NOMO-1 treated with DMSO at 0.1 percent for 48 hours (cell line): ENCODE measurements at regions not wholly inside any gene's neighbourhood (a gene's known extent, or its start where the extent isn't known, plus 50 kb on each side); places are given as distances from the start of the nearest gene placed in this dataset.

ENCODE experiments used
- DNase-seq: peaks from one replicate; lab custom pipeline; 2025; ENCODE audit not compliant: unreplicated experiment; lab: John Stamatoyannopoulos, UW

GRCh38 chr5:74174366-74174765 lies 466.2 kb downstream of the ENC1 start:
- no peak for DNase-seq

DNA sequence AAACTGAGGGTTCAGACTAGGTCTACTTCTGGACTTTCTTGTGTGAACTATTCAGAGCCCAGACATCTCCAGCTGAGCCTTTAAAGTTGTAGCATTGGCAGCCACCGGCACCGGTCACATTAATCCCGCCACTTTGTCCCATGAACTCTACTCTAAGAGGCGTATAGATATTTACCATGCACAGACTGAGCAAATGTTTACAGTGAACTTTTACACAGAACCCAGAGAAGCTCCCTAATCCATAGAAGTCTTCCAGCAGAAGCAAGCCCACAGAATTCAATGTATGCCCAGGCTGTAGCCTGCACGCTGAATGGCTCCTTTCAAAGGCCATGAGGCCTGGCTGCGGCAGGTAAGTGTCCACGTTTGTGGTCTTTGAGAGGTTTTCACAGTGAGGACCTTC lies 466.9 kb downstream of the ENC1 start:
- DNase-seq = no peak

DNA sequence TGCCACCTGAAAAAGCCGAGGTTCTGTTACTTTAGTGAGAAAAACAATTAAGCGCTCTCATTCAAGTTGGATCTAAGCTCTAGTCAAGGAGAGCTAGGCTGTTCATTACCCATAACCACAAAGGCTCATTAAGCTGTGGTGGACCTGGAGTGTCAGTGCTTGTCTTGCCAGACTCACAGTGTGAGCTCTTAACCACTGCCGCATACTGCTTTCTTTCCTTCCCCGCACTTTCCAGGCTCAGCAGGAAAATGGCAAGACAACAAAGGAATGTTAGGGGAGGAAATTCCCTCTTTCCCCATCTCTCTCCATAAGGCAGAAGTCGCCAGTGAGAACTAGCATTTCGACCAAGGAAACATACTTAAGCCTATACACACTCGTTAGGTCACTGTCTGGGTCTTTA lies 467.3 kb downstream of the ENC1 start:
- no peak for DNase-seq

DNA sequence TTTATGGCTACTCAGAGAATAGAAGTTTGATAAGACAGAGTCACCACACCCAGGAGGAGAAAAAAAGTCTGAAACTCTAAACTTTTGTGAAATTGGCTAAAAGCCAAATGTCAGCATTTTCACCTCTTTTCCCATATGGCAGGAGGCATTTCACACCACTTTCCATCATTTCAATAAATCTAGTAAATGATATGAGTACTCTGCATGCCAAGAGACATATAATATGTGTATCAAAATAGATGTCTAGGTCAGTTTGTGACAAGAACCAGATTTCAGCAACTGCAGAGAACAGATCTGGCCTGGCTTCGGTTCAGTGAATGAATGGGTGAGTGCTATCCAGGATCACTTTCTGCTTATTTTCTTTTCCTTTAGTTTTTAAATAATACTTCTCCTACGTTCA lies 470.8 kb downstream of the ENC1 start:
- no peak for DNase-seq

DNA sequence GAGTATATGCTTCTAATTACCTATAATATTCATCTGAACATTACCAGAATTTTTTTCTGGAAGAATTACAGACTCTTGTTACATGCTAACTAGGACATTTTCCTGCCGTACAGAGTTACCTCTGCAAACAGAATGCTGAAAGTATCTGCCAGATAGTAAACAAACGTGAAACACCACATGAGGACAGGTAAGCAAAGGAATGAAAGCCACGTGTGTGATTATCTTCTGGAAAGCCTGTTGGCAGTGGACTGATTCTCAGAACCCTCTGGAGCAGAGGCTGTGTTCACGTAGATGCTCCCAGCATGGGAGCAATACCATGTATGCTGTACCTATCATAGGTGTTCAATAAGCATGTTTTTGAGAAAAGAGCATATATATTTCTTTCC lies 472.6 kb downstream of the ENC1 start:
- no peak for DNase-seq

DNA sequence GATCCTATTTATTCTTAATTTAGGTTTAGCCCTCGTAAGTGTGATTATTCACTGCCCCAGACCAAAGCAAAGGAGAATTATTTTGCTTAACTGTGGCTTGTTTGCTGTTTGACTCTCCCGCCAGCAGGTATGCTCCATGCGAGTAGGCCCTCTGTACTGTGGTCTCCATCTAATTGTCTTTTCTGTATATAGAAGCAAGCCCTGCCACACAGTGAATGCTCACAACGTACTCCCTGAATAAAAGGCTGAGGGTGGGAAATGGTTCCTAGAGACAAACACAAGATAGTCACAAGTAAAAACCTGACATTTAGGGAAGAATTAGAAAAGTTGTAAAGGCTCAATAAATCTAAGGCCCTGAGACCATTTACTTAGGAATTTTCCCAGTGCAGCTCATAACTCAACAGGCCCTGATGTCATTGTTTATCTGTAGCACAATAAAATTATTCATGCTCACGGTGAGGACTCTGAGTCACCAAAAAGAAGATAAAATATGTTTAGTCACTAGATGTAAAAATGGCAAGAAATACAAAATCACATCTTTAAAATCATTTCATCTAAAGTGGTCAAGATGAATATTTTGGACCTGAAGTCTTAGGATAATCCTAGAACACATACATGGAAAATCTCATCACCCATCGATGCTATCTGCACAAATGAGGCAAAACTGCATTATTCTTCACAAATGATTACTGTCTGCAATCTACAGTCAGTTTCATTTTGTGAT lies 473.2 kb downstream of the ENC1 start:
- no peak for DNase-seq

- DNase-seq = no peak
Observed at GRCh38 chr5:74166064-74166463, 474.5 kb downstream of the ENC1 start.

GRCh38 chr5:74164725-74165235 lies 475.7 kb downstream of the ENC1 start:
- DNase-seq = no peak

DNA sequence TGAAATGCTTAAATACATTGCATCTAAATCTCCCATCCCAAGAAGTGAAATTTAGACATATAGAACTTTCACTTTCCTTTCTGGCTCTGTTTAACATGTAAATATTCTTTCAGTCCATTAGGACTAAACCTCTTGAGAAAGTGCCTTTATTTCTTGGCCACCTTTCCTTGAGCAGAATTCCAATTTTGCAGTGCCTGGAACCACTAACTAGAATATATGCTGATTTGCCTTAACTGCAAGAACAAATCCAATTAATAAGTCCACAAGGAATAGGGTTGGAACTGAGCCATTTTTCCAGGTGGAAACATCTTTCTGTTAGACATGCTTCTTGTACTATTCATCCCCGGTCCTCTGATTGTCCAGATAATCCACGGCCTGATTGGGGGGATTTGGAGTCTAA lies 478.0 kb downstream of the ENC1 start:
- no peak for DNase-seq

GRCh38 chr5:74161170-74161569 lies 479.4 kb downstream of the ENC1 start:
- no peak for DNase-seq

DNA sequence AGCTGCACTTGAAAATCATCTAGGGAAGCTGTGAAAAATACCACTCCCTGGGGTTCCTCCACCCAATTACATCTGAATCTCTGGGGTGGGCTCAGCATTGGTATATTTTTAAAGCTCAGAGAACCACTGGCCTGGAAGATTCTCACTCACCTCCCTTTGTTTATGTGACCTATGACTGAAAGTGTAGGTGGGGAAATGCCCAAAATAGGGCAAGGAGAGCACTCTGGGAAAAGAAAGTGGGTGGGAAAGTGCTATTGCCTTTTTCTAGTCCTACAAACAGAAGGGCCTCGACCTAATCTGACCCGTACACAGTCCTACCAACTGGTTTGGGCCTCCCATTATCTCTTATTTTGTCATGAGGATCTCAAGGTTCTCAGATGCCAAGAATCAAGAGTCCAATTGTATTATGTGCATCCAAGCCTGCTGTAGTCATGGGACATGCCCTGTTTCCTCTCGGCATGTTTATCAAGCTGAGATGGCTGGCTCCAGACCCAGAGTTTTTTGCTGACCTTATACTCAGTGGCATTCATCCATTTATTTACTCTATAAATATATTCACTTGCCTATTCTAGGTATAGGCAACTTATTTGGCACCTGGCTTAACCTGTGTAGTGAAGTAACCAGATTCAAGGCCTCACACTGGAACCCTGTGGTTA lies 483.7 kb downstream of the ENC1 start:
- no peak for DNase-seq

DNA sequence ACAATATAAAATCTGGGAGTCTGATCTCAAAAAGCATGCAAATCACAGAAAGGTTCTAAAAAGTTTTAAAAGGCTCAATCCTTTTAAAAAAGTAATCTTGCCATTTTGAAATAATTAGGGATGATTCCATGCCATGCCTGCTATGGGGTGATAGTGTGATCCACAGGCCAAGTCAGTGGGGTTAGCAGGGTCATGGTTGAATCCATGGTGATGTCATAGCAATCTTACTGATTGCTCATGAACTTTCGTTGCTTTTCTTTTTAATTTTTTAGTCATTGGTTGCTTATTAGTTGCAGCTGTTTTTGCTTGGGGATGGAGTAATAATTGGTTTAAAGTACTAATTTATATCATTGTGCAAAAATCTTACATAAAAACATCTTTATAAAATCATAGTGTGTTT lies 485.0 kb downstream of the ENC1 start:
- no peak for DNase-seq

- no peak for DNase-seq
Observed at GRCh38 chr5:74154526-74154925, 486.0 kb downstream of the ENC1 start.

GRCh38 chr5:74153255-74153790 lies 487.2 kb downstream of the ENC1 start:
- no peak for DNase-seq

GRCh38 chr5:74152625-74153254 lies 487.8 kb downstream of the ENC1 start:
- DNase-seq = no peak

DNA sequence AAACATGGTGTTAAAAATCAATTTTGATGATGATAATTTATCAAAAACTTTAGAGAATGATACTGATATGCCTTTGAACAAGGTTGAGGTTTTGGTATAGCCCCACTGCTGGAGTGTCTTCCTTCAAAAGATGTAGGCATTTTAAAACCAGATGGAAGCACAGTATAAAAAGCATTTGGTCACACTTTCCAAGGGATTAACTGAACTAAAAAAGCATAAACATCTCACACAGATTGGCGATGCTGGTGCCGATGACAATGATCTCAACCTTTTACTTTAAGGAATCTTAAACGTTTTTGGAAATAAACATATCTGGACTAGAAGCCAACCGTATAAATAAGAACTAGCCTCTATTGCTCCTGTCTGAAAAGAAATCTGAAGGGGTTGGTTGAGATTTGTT lies 488.4 kb downstream of the ENC1 start:
- no peak for DNase-seq

DNA sequence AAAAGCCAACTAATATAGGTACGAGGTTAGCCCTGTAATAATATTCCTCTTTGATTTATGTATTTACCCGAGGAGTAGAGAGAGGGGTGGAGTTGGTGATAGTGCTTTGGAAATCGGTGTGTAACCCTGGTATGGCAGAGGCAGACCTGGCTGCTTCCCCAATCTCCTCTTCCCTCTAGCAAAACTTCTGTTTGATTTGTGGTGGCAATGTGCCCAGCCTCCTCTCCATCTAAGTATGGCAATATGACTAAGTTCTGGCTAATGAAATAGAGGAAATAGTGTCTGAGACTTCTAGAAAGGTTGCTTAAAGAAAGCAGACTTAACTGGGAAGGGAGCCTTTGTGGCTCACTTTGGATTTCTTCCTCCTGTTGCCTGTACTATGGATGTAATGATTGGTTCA lies 491.1 kb downstream of the ENC1 start:
- peak; percentile 89 for DNase-seq

GRCh38 chr5:74148321-74148720 lies 492.2 kb downstream of the ENC1 start:
- no peak for DNase-seq

DNA sequence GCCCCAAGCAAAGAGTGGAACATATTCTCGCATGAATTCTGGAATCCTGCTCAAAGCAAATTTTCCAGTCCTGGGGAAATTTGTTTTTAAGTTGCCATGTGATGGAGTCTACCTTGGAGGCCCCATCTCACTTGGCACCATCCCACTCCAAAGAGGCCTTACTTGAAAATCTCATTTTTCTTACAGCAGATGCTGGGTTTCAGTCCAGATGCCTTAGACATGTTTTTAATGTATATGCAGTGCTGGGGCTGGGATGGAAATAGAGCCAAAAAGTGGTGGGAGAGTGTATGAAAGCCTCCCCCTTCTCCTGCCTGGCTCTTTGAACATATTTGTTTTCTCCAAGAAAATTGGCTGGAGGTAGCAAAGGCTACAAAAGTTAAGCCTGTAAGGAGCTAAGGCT lies 493.7 kb downstream of the ENC1 start:
- no peak for DNase-seq

DNA sequence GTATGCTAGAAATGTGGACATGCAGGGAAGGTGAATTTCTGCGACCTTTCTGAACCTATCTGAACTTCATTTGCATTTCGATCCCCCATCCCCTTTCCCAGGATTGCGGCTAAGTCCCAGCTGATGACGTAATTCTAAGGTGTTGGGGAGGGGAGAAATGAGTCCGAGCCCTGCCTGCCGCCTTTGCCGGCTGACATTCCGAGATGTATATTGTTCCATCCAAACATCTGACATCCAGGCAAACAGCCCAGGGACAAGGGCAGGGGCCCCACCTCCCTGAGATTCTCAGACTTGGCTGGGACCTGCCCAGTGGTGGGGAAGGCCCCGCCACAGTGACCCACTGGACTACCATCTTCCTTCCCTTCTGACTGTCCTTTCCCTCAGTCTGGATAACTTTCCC lies 494.6 kb downstream of the ENC1 start:
- no peak for DNase-seq

DNA sequence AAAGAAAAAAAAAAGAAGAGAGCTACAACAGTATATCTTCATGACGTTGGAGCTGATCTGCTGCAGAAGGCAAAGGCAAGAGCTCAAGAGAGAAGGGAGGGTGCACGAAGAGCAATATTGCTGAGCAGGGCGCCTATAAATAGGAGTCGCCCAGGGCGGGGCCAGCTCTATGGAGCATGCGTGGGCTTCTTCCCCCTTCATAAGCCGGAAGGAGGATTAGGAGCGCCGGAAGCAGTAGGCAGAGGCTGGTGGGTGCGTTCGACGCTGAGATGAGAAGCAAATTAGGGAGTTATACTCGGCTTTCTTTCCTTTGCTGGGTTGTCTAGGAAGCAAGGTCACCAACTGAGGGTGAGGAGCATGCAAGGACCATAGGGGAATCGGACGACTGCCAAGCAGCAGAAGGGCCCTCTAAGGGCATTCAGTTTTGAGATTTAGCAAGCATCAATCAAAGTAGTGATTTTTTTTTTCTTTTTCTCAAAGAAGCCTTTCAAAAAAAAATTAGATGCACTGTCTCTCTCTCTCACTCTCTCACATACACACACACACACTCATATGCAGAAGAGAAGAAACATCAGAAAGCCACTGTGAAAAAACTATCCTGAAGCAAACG lies 496.7 kb downstream of the ENC1 start:
- no peak for DNase-seq

GRCh38 chr5:74143151-74143550 lies 497.4 kb downstream of the ENC1 start:
- DNase-seq = no peak
